ENCODE measurements at regions not wholly inside any gene's neighbourhood (a gene's known extent, or its start where the extent isn't known, plus 50 kb on each side); places are given as distances from the start of the nearest gene placed in this dataset.

- DNase-seq = no peak
These were observed 174.5 kb upstream of the PKDCC start for GRCh38 chr2:41873102-41874031.

- no peak for DNase-seq
These were observed 170.6 kb upstream of the PKDCC start for GRCh38 chr2:41877114-41877678.

- no peak for DNase-seq
These were observed 169.8 kb upstream of the PKDCC start for GRCh38 chr2:41878056-41878455.

GRCh38 chr2:41878716-41879234 lies 169.0 kb upstream of the PKDCC start:
- DNase-seq = no peak

- DNase-seq = no peak
These were observed 168.4 kb upstream of the PKDCC start for GRCh38 chr2:41879235-41879916.

GRCh38 chr2:41880561-41881243 lies 167.1 kb upstream of the PKDCC start:
- DNase-seq = no peak

- no peak for DNase-seq
These were observed 166.6 kb upstream of the PKDCC start for GRCh38 chr2:41881249-41881648.

GRCh38 chr2:41884718-41885117 lies 163.1 kb upstream of the PKDCC start:
- no peak for DNase-seq

- no peak for DNase-seq
These were observed 161.6 kb upstream of the PKDCC start for GRCh38 chr2:41886145-41886664.

GRCh38 chr2:41886757-41887156 lies 161.1 kb upstream of the PKDCC start:
- no peak for DNase-seq

GRCh38 chr2:41890341-41890740 lies 157.5 kb upstream of the PKDCC start:
- no peak for DNase-seq

GRCh38 chr2:41892476-41892875 lies 155.3 kb upstream of the PKDCC start:
- DNase-seq = no peak

GRCh38 chr2:41894563-41895333 lies 153.1 kb upstream of the PKDCC start:
- no peak for DNase-seq

- DNase-seq = no peak
These were observed 152.5 kb upstream of the PKDCC start for GRCh38 chr2:41895334-41895664.

GRCh38 chr2:41896186-41896846 lies 151.5 kb upstream of the PKDCC start:
- DNase-seq = peak; percentile 50

GRCh38 chr2:41899189-41899588 lies 148.6 kb upstream of the PKDCC start:
- no peak for DNase-seq

GRCh38 chr2:41900101-41900577 lies 147.7 kb upstream of the PKDCC start:
- no peak for DNase-seq

GRCh38 chr2:41902897-41903296 lies 144.9 kb upstream of the PKDCC start:
- DNase-seq = no peak

- DNase-seq = no peak
These were observed 144.2 kb upstream of the PKDCC start for GRCh38 chr2:41903474-41904135.

GRCh38 chr2:41904459-41904858 lies 143.4 kb upstream of the PKDCC start:
- DNase-seq = no peak

Measured in activated gamma-delta T cell treated with Interleukin-2 at 50 U/mL for 16 hours (primary cell).